K562 (cell line): ENCODE measurements at regions not wholly inside any gene's neighbourhood (a gene's known extent, or its start where the extent isn't known, plus 50 kb on each side); places are given as distances from the start of the nearest gene placed in this dataset.
A peak's percentile ranks its signal among the peaks of the same experiment; 100 is the strongest.

Experiments used
- ATAC-seq: fragments of 200-7000 bp; cut with Tn5 transposase; 3 replicates; pipeline ENCODE4 v1.9.1; 2020; ENCODE audit warnings: moderate library complexity
- BruUV-seq: library from RNA; stranded (reverse); fragments of 400-500 nt; replicated peaks from 2 replicates; lab custom pipeline; 2021; lab: Mats Ljungman, UMichigan
- CTCF ChIA-PET: fragments of 300-600 bp; formaldehyde crosslinking; extraction: SDS; loops from one replicate; lab custom pipeline; 2021; ENCODE audit warnings: low intra/inter-chr PET ratio; lab: Yijun Ruan, JAX
- POLR2A ChIA-PET: fragments of 300-600, 350-650 bp; sonication (Branson Sonifier 250); formaldehyde crosslinking; extraction: SDS; loops from one replicate; lab custom pipeline; 2021; ENCODE audit warnings: antibody characterized with exemption, inconsistent platforms; lab: Yijun Ruan, JAX
- DNase-seq, 4 experiments: peaks; one replicate each; pipeline versions ENCODE4 v3.0.0 to v3.0.0-alpha.2; 2011 to 2018; ENCODE audit warnings: low spot score in 3 of 4, mixed read lengths in 3 of 4; ENCODE audit errors: extremely low read depth in 1 of 4
- FAIRE-seq: peaks from 2 replicates; lab custom pipeline; 2011; peaks lifted over from hg19 to GRCh38; lab: Jason Lieb, UNC
- H2AFZ ChIP-seq: 2 replicates; pipeline ENCODE4 v1.6.0; 2011; ENCODE audit warnings: low read depth, low read length, control low read depth, inconsistent platforms
- H3K27ac ChIP-seq: fragments of 200-600 bp; 3 replicates; pipeline ENCODE4 v1.8.0; 2011; ENCODE audit warnings: low read depth, mild to moderate bottlenecking, control low read depth, inconsistent platforms, low read length, moderate library complexity, mixed read lengths; ENCODE audit errors: extremely low read depth
- H3K27me3 ChIP-seq, 2 experiments: fragments of 300-600 bp in 1 of 2; 2 replicates in 1 of 2; 3 replicates in 1 of 2; pipeline versions ENCODE4 v1.6.0 to v1.8.0; 2011; ENCODE audit warnings: inconsistent platforms in 2 of 2, low read length in 2 of 2, mild to moderate bottlenecking in 1 of 2, mixed read lengths in 1 of 2, moderate library complexity in 1 of 2; ENCODE audit not compliant: control insufficient read depth in 2 of 2, insufficient read depth in 2 of 2
- H3K36me3 ChIP-seq: fragments of 300-600 bp; 3 replicates; pipeline ENCODE4 v1.8.0; 2011; ENCODE audit warnings: mild to moderate bottlenecking, low read length, inconsistent platforms; ENCODE audit not compliant: control insufficient read depth, insufficient read depth
- H3K4me1 ChIP-seq, 2 experiments: fragments of 200-600 bp in 1 of 2; replicated peaks in 1 of 2; 2 replicates in 1 of 2; 3 replicates in 1 of 2; pipeline versions ENCODE4 v1.5.1 to v1.8.0; 2011; ENCODE audit warnings: inconsistent platforms in 2 of 2, low read length in 2 of 2, mild to moderate bottlenecking in 1 of 2, mixed read lengths in 1 of 2, moderate library complexity in 1 of 2; ENCODE audit not compliant: control insufficient read depth in 2 of 2, insufficient read depth in 2 of 2
- H3K4me2 ChIP-seq: 2 replicates; pipeline ENCODE4 v1.6.1; 2011; ENCODE audit warnings: low read length, control low read depth, inconsistent platforms, mixed read lengths; ENCODE audit not compliant: insufficient read depth
- H3K4me3 ChIP-seq: fragments of 200-600 bp; sonication (generic), shearing (Covaris generic); 2 replicates; pipeline ENCODE4 v1.5.1; 2016; ENCODE audit warnings: control low read depth, inconsistent platforms
- H3K79me2 ChIP-seq: fragments of 200-600 bp; 3 replicates; pipeline ENCODE4 v1.8.0; 2011; ENCODE audit warnings: low read length, inconsistent platforms; ENCODE audit not compliant: control insufficient read depth, insufficient read depth
- H3K9ac ChIP-seq, 2 experiments: 2 replicates each; pipeline versions ENCODE4 v1.6.0 to v1.6.1; 2011; ENCODE audit warnings: low read depth in 2 of 2, low read length in 2 of 2, control low read depth in 1 of 2, inconsistent platforms in 1 of 2, mild to moderate bottlenecking in 1 of 2, mixed read lengths in 1 of 2; ENCODE audit not compliant: insufficient read depth in 1 of 2
- H3K9me1 ChIP-seq: one replicate; pipeline ENCODE4 v1.6.0; 2011; ENCODE audit warnings: inconsistent platforms, mild to moderate bottlenecking, low read length, moderate library complexity; ENCODE audit not compliant: control insufficient read depth, insufficient read depth
- H3K9me3 ChIP-seq: replicated peaks from 2 replicates; pipeline ENCODE4 v1.5.1; 2011; ENCODE audit warnings: low read depth, low read length, inconsistent platforms; ENCODE audit not compliant: control insufficient read depth, insufficient read depth
- H4K20me1 ChIP-seq: replicated peaks from 2 replicates; pipeline ENCODE4 v1.6.1; 2011; ENCODE audit warnings: low read length, inconsistent platforms, mixed read lengths; ENCODE audit not compliant: control insufficient read depth, insufficient read depth
- LCOR ChIP-seq: sonication (generic); formaldehyde crosslinking; IDR thresholded peaks from 2 replicates; pipeline ENCODE4 v1.8.0; 2022; ENCODE audit warnings: mild to moderate bottlenecking, missing genetic modification reagents
- NFE2 ChIP-seq: IDR thresholded peaks from 2 replicates; pipeline ENCODE4 v1.6.1; 2014; ENCODE audit warnings: antibody characterized with exemption, low read depth
- ZNF766 ChIP-seq: fragments of 200-800 bp; sonication (Bioruptor generic); conservative IDR thresholded peaks from 2 replicates; pipeline ENCODE4 v1.6.1; 2016; ENCODE audit warnings: missing genetic modification characterization, missing compliant biosample characterization
- WGBS: fragments of 100-300 bp; shearing (Covaris generic); methylation state at CpG from one replicate; pipeline ENCODE4 v1.1.6; 2016; ENCODE audit warnings: low coverage, mixed read lengths; ENCODE audit not compliant: insufficient coverage; ENCODE audit errors: missing lambda C conversion rate; 5-methylcytosine and 5-hydroxymethylcytosine counted together
- in situ Hi-C: fragments of 300-500 bp; cut with MboI; formaldehyde crosslinking; loops from 4 replicates; pipeline ENCODE4 v1.15.0; 2018; ENCODE audit warnings: inconsistent platforms, mixed read lengths
- intact Hi-C: fragments of 100-400 bp; cut with micrococcal nuclease; formaldehyde crosslinking; loops from 2 replicates; pipeline ENCODE4 v1.14.2; 2022

DNA sequence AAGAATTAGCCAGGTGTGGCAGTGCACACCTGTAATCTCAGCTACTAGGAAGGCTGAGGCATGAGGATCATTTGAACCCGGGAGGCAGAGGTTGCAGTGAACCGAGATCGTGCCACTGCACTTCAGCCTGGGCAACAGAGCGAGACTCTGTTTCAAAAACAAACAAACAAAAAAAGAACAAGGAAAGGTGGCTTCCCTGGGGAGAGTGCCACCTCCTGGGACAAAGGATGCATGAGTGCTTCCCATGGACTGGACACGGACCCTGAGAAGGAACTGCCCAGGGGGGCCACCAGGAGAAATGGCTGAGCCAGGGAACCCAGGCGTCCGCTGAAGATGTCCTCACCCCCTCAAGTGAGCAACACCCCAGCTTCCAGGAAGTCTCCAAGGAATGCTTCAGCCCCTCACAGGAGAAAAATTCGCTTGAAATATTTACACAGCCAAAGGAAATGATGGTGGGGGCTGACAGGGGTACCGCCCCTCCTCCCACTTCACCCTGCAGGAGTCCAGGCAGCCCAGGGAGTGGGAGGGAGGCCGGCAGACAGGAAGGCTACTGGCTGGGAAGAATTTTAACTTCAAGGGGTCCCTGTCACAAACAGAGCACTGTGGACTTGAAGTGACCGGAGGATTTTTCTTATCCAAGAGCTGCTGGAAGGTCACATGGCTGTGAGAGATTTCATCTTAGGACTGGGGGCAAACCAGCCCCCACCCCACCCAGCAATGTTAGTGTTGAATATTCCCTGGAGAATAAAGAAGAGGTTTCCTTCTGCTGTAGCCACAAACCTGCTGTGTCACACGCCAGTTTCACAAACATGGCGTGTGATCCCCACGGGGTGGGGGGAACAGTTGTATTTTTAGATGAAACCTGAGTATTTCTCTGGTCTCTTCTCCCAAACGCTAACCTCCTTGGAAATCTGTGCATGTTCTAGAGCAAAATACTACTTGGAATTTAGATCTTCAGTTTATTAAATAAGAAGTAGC, 90.8 kb upstream of the SLC25A33 start:
- H3K36me3 ChIP-seq = no peaks in the 10 kb centered on the region
- H2AFZ ChIP-seq = no peak overlapping the region
- no peak for TF ChIP-seq LCOR
- TF ChIP-seq ZNF766 (CRISPR knock-in tag) = peak; percentile 61
- TF ChIP-seq NFE2 = 0 out of 2 replicates have a peak, but pooled peaks have one; percentile 19
- TF ChIP-seq, all 486 proteins: peak for 2
- ChIA-PET CTCF (interaction anchor here (0.6 to 0.8 kb wide), 2 partner anchors 104 to 159 kb away, joined by 3 read pairs; no protein-coding TSS in a partner anchor), POLR2A (interaction anchor here (0.6 kb wide), 1 partner anchor 89 kb away, joined by 4 read pairs; no protein-coding TSS in a partner anchor)
- Histone ChIP-seq H3K4me3 (no peak overlapping the region), H4K20me1 (no peaks in the 10 kb centered on the region), H3K27ac (no peak overlapping the region), H3K27me3 (peaks cover 43 to 73% of the 10 kb centered on the region in 2 experiments), H3K9me1 (no peaks in the 10 kb centered on the region), H3K4me1 (peaks cover 0 to 5% of the 10 kb centered on the region in 2 experiments; a peak in 3 of 5 replicates), H3K4me2 (no peak overlapping the region), H3K9ac (no peak overlapping the region), H3K9me3 (no peaks in the 10 kb centered on the region), H3K79me2 (no peaks in the 10 kb centered on the region)
- intact Hi-C loops (no loop called here), in situ Hi-C loops (no loop called here)
- 2% methylated on average over 15 of the region's 15 CpGs for WGBS
- no peak for FAIRE-seq
- DNase-seq = no peak
- no peak for ATAC-seq
- BruUV-seq = no TSS peak
